ENCODE measurements at regions not wholly inside any gene's neighbourhood (a gene's known extent, or its start where the extent isn't known, plus 50 kb on each side); places are given as distances from the start of the nearest gene placed in this dataset.
"Not testable (repeated sequence)": the region's sequence is repeated elsewhere in the genome, so short reads cannot be mapped to it uniquely, and the experiment has no call there.

- Mint-ChIP-seq H3K27me3 (peaks cover 26% of the 10 kb centered on the region), H3K4me3 (no peak overlapping the region), H3K9me3 (no peaks in the 10 kb centered on the region), H3K4me1 (peaks cover 11% of the 10 kb centered on the region), H3K36me3 (no peaks in the 10 kb centered on the region), H3K27ac (no peak overlapping the region)
- no peak for DNase-seq
- CTCF ChIA-PET, result no interaction called here
Measured at GRCh38 chr5:159481751-159482150, 151.5 kb upstream of the IL12B start.

GRCh38 chr5:159486836-159487235, 156.5 kb upstream of the IL12B start:
- Mint-ChIP-seq H3K27ac (no peak overlapping the region), H3K36me3 (no peaks in the 10 kb centered on the region)
- CTCF ChIA-PET, result no interaction called here

GRCh38 chr5:159488516-159488915, 158.2 kb upstream of the IL12B start:
- CTCF ChIA-PET, result no interaction called here

More at GRCh38 chr5:159486836-159487235, 156.5 kb upstream of the IL12B start:
- no peak for DNase-seq
- Mint-ChIP-seq H3K27me3 (peaks cover 25% of the 10 kb centered on the region), H3K9me3 (no peaks in the 10 kb centered on the region), H3K4me1 (no peaks in the 10 kb centered on the region), H3K4me3 (no peak overlapping the region)

GRCh38 chr5:159489779-159490178, 159.5 kb upstream of the IL12B start:
- no peaks in the 10 kb centered on the region for H3K36me3 Mint-ChIP-seq
- no peaks in the 10 kb centered on the region for H3K9me3 Mint-ChIP-seq
- H3K27me3 Mint-ChIP-seq, result peaks cover 12% of the 10 kb centered on the region
- H3K4me3 Mint-ChIP-seq, result no peak overlapping the region
- CTCF ChIA-PET, result no interaction called here
- no peak overlapping the region for H3K27ac Mint-ChIP-seq
- no peak for DNase-seq
- no peaks in the 10 kb centered on the region for H3K4me1 Mint-ChIP-seq

More at GRCh38 chr5:159488516-159488915, 158.2 kb upstream of the IL12B start:
- no peaks in the 10 kb centered on the region for H3K9me3 Mint-ChIP-seq
- no peak overlapping the region for H3K27ac Mint-ChIP-seq
- no peaks in the 10 kb centered on the region for H3K4me1 Mint-ChIP-seq
- H3K36me3 Mint-ChIP-seq, result no peaks in the 10 kb centered on the region
- H3K4me3 Mint-ChIP-seq, result no peak overlapping the region
- DNase-seq, result no peak
- peaks cover 13% of the 10 kb centered on the region for H3K27me3 Mint-ChIP-seq

GRCh38 chr5:159490507-159490906, 160.2 kb upstream of the IL12B start:
- no peak overlapping the region for H3K4me3 Mint-ChIP-seq
- no peak for DNase-seq
- no peaks in the 10 kb centered on the region for H3K9me3 Mint-ChIP-seq
- no peaks in the 10 kb centered on the region for H3K36me3 Mint-ChIP-seq
- H3K27me3 Mint-ChIP-seq, result peaks cover 17% of the 10 kb centered on the region
- CTCF ChIA-PET, result no interaction called here
- no peaks in the 10 kb centered on the region for H3K4me1 Mint-ChIP-seq
- H3K27ac Mint-ChIP-seq, result no peak overlapping the region

GRCh38 chr5:159493696-159494095, 163.4 kb upstream of the IL12B start:
- DNase-seq, result no peak
- Mint-ChIP-seq H3K36me3 (no peaks in the 10 kb centered on the region), H3K27me3 (peaks cover 24% of the 10 kb centered on the region), H3K4me3 (no peak overlapping the region), H3K27ac (no peak overlapping the region), H3K4me1 (no peaks in the 10 kb centered on the region), H3K9me3 (no peaks in the 10 kb centered on the region)
- CTCF ChIA-PET, result no interaction called here

- no peak for DNase-seq
Measured at GRCh38 chr5:159496773-159497172, 166.5 kb upstream of the IL12B start.

GRCh38 chr5:159497221-159497620, 166.9 kb upstream of the IL12B start:
- Mint-ChIP-seq H3K4me3 (no peak overlapping the region), H3K27me3 (peaks cover 16% of the 10 kb centered on the region), H3K4me1 (no peaks in the 10 kb centered on the region), H3K27ac (no peak overlapping the region), H3K36me3 (no peaks in the 10 kb centered on the region), H3K9me3 (peaks cover 2% of the 10 kb centered on the region)
- CTCF ChIA-PET, result no interaction called here
- no peak for DNase-seq

More at GRCh38 chr5:159496773-159497172, 166.5 kb upstream of the IL12B start:
- peaks cover 16% of the 10 kb centered on the region for H3K27me3 Mint-ChIP-seq
- CTCF ChIA-PET, result no interaction called here
- no peaks in the 10 kb centered on the region for H3K36me3 Mint-ChIP-seq
- H3K27ac Mint-ChIP-seq, result no peak overlapping the region
- peaks cover 2% of the 10 kb centered on the region for H3K9me3 Mint-ChIP-seq
- no peak overlapping the region for H3K4me3 Mint-ChIP-seq
- no peaks in the 10 kb centered on the region for H3K4me1 Mint-ChIP-seq

- no peaks in the 10 kb centered on the region for H3K36me3 Mint-ChIP-seq
- peaks cover 2% of the 10 kb centered on the region for H3K9me3 Mint-ChIP-seq
- H3K4me3 Mint-ChIP-seq, result no peak overlapping the region
- CTCF ChIA-PET, result interaction anchor here (0.7 kb wide), 1 partner anchor 1251 kb away, joined by 6 read pairs; no protein-coding TSS in a partner anchor
- H3K27ac Mint-ChIP-seq, result no peak overlapping the region
- H3K27me3 Mint-ChIP-seq, result peaks cover 20% of the 10 kb centered on the region
- DNase-seq, result no peak
- H3K4me1 Mint-ChIP-seq, result no peaks in the 10 kb centered on the region
Measured at GRCh38 chr5:159498630-159499029, 168.3 kb upstream of the IL12B start.

GRCh38 chr5:159502116-159502515, 171.8 kb upstream of the IL12B start:
- H3K4me1 Mint-ChIP-seq, H3K36me3 Mint-ChIP-seq, H3K9me3 Mint-ChIP-seq, CTCF ChIA-PET, DNase-seq, H3K4me3 Mint-ChIP-seq, H3K27ac Mint-ChIP-seq: not testable (repeated sequence)
- H3K27me3 Mint-ChIP-seq, result peaks cover 17% of the 10 kb centered on the region

- no peaks in the 10 kb centered on the region for H3K36me3 Mint-ChIP-seq
- H3K9me3 Mint-ChIP-seq, result peaks cover 2% of the 10 kb centered on the region
- H3K27ac Mint-ChIP-seq, result no peak overlapping the region
- peaks cover 18% of the 10 kb centered on the region for H3K27me3 Mint-ChIP-seq
- CTCF ChIA-PET, result no interaction called here
- no peak for DNase-seq
- no peaks in the 10 kb centered on the region for H3K4me1 Mint-ChIP-seq
- no peak overlapping the region for H3K4me3 Mint-ChIP-seq
Measured at GRCh38 chr5:159503236-159503635, 172.9 kb upstream of the IL12B start.

GRCh38 chr5:159504106-159504856, 174.0 kb upstream of the IL12B start:
- Mint-ChIP-seq H3K9me3 (peaks cover 2% of the 10 kb centered on the region), H3K27ac (no peak overlapping the region), H3K27me3 (peaks cover 21% of the 10 kb centered on the region), H3K36me3 (no peaks in the 10 kb centered on the region), H3K4me1 (no peaks in the 10 kb centered on the region), H3K4me3 (no peak overlapping the region)
- CTCF ChIA-PET, result interaction anchor here (1.0 kb wide), 1 partner anchor 11 kb away, joined by 3 read pairs; no protein-coding TSS in a partner anchor
- DNase-seq, result no peak

GRCh38 chr5:159504857-159505304, 174.6 kb upstream of the IL12B start:
- DNase-seq, result no peak
- Mint-ChIP-seq H3K9me3 (peaks cover 2% of the 10 kb centered on the region), H3K4me1 (no peaks in the 10 kb centered on the region), H3K4me3 (no peak overlapping the region), H3K36me3 (no peaks in the 10 kb centered on the region), H3K27ac (no peak overlapping the region), H3K27me3 (peaks cover 21% of the 10 kb centered on the region)
- CTCF ChIA-PET, result interaction anchor here (1.0 kb wide), 1 partner anchor 10 kb away, joined by 3 read pairs; no protein-coding TSS in a partner anchor

GRCh38 chr5:159507055-159507454, 176.8 kb upstream of the IL12B start:
- no peak for DNase-seq
- Mint-ChIP-seq H3K4me1 (no peaks in the 10 kb centered on the region), H3K9me3 (no peaks in the 10 kb centered on the region), H3K27me3 (peaks cover 29% of the 10 kb centered on the region), H3K27ac (no peak overlapping the region), H3K4me3 (no peak overlapping the region), H3K36me3 (no peaks in the 10 kb centered on the region)
- CTCF ChIA-PET, result no interaction called here

- Mint-ChIP-seq H3K27me3 (peaks cover 35% of the 10 kb centered on the region), H3K27ac (no peak overlapping the region), H3K9me3 (no peaks in the 10 kb centered on the region), H3K4me3 (no peak overlapping the region), H3K4me1 (no peaks in the 10 kb centered on the region), H3K36me3 (no peaks in the 10 kb centered on the region)
- DNase-seq, result no peak
- CTCF ChIA-PET, result no interaction called here
Measured at GRCh38 chr5:159507661-159508060, 177.4 kb upstream of the IL12B start.
